ENCODE measurements at regions not wholly inside any gene's neighbourhood (a gene's known extent, or its start where the extent isn't known, plus 50 kb on each side); places are given as distances from the start of the nearest gene placed in this dataset.

GRCh38 chr12:114949058-114949820 is 265.3 kb upstream of the TBX3 start:
- Histone ChIP-seq H4K20me1 (ENCODE audit: insufficient read depth) (no peaks in the 10 kb centered on the region), H2AFZ (no peak overlapping the region), H3K27ac (no peak overlapping the region), H3K9me3 (ENCODE audit: low read depth) (no peaks in the 10 kb centered on the region), H3K9me2 (ENCODE audit: insufficient read depth) (no peaks in the 10 kb centered on the region), H3K4me3 (no peak overlapping the region), H3K36me3 (ENCODE audit: low read depth) (no peaks in the 10 kb centered on the region), H3K4me2 (ENCODE audit: unreplicated experiment) (no peak overlapping the region), H3F3A (ENCODE audit: insufficient read depth) (no peaks in the 10 kb centered on the region), H3K27me3 (replicated peaks; ENCODE audit: insufficient read depth) (no peaks in the 10 kb centered on the region), H3K9ac (no peak overlapping the region), H3K4me1 (ENCODE audit: insufficient read depth) (no peaks in the 10 kb centered on the region), H3K79me2 (ENCODE audit: insufficient read depth) (no peaks in the 10 kb centered on the region)
- no peak for TF ChIP-seq EZH2 (IDR thresholded peaks at IDR 0.05; ENCODE audit: insufficient read depth, poor library complexity, severe bottlenecking)
- 81 to 89% methylated on average over 8 of the region's 8 CpGs for WGBS, 2 experiments (ENCODE audit: low coverage in 1 of 2, low lambda C conversion rate in 2 of 2, missing lambda C conversion rate in 2 of 2)
- in situ Hi-C loops (cut with MboI), result no loop called here
- no peak for DNase-seq

GRCh38 chr12:114945351-114945750 is 261.4 kb upstream of the TBX3 start:
- 95 to 100% methylated on average over 2 of the region's 2 CpGs for WGBS, 2 experiments (ENCODE audit: low coverage in 1 of 2, low lambda C conversion rate in 2 of 2, missing lambda C conversion rate in 2 of 2)
- H3K27ac ChIP-seq, result no peak overlapping the region
- H3K4me2 ChIP-seq (ENCODE audit: unreplicated experiment), result no peak overlapping the region
- H2AFZ ChIP-seq, result no peak overlapping the region
- H4K20me1 ChIP-seq (ENCODE audit: insufficient read depth), result no peaks in the 10 kb centered on the region
- no peaks in the 10 kb centered on the region for H3K79me2 ChIP-seq (ENCODE audit: insufficient read depth)
- H3K36me3 ChIP-seq (ENCODE audit: low read depth), result no peaks in the 10 kb centered on the region
- no peak for DNase-seq
- no peaks in the 10 kb centered on the region for H3K4me1 ChIP-seq (ENCODE audit: insufficient read depth)
- H3K9me2 ChIP-seq (ENCODE audit: insufficient read depth), result no peaks in the 10 kb centered on the region
- no peaks in the 10 kb centered on the region for H3K27me3 ChIP-seq (replicated peaks; ENCODE audit: insufficient read depth)
- in situ Hi-C loops (cut with MboI), result no loop called here
- no peak for TF ChIP-seq EZH2 (IDR thresholded peaks at IDR 0.05; ENCODE audit: insufficient read depth, poor library complexity, severe bottlenecking)
- TF ChIP-seq EZH2phosphoT487 (IDR thresholded peaks at IDR 0.05; ENCODE audit: insufficient read depth, low read depth), result no peak
- H3K9me3 ChIP-seq (ENCODE audit: low read depth), result no peaks in the 10 kb centered on the region
- H3K4me3 ChIP-seq, result no peak overlapping the region
- H3F3A ChIP-seq (ENCODE audit: insufficient read depth), result no peaks in the 10 kb centered on the region
- H3K9ac ChIP-seq, result no peak overlapping the region

- Histone ChIP-seq H3K4me3 (no peak overlapping the region), H3K9me2 (ENCODE audit: insufficient read depth) (no peaks in the 10 kb centered on the region), H3K9ac (no peak overlapping the region), H3K79me2 (ENCODE audit: insufficient read depth) (no peaks in the 10 kb centered on the region), H3K27ac (no peak overlapping the region), H2AFZ (no peak overlapping the region), H4K20me1 (ENCODE audit: insufficient read depth) (no peaks in the 10 kb centered on the region), H3F3A (ENCODE audit: insufficient read depth) (no peaks in the 10 kb centered on the region), H3K27me3 (replicated peaks; ENCODE audit: insufficient read depth) (no peaks in the 10 kb centered on the region), H3K4me2 (ENCODE audit: unreplicated experiment) (no peak overlapping the region), H3K36me3 (ENCODE audit: low read depth) (no peaks in the 10 kb centered on the region), H3K4me1 (ENCODE audit: insufficient read depth) (no peaks in the 10 kb centered on the region), H3K9me3 (ENCODE audit: low read depth) (no peaks in the 10 kb centered on the region)
- in situ Hi-C loops (cut with MboI), result no loop called here
- no peak for DNase-seq
- TF ChIP-seq EZH2phosphoT487 (IDR thresholded peaks at IDR 0.05; ENCODE audit: insufficient read depth, low read depth) (no peak), EZH2 (IDR thresholded peaks at IDR 0.05; ENCODE audit: insufficient read depth, poor library complexity, severe bottlenecking) (no peak)
- whole genome bisulfite sequencing, 2 experiments (ENCODE audit: low coverage in 1 of 2, low lambda C conversion rate in 2 of 2, missing lambda C conversion rate in 2 of 2), result 92 to 95% methylated on average over 4 of the region's 4 CpGs
These were observed 260.8 kb upstream of the TBX3 start for GRCh38 chr12:114944736-114945135.

GRCh38 chr12:114943601-114944000 is 259.6 kb upstream of the TBX3 start:
- DNase-seq, result no peak
- Histone ChIP-seq H3K4me3 (no peak overlapping the region), H3K79me2 (ENCODE audit: insufficient read depth) (no peaks in the 10 kb centered on the region), H3K4me2 (ENCODE audit: unreplicated experiment) (no peak overlapping the region), H3F3A (ENCODE audit: insufficient read depth) (no peaks in the 10 kb centered on the region), H3K27ac (no peak overlapping the region), H4K20me1 (ENCODE audit: insufficient read depth) (no peaks in the 10 kb centered on the region), H3K9me3 (ENCODE audit: low read depth) (no peaks in the 10 kb centered on the region), H3K36me3 (ENCODE audit: low read depth) (no peaks in the 10 kb centered on the region), H3K9ac (no peak overlapping the region), H3K4me1 (ENCODE audit: insufficient read depth) (no peaks in the 10 kb centered on the region), H3K27me3 (replicated peaks; ENCODE audit: insufficient read depth) (no peaks in the 10 kb centered on the region), H3K9me2 (ENCODE audit: insufficient read depth) (no peaks in the 10 kb centered on the region), H2AFZ (no peak overlapping the region)
- WGBS, 2 experiments (ENCODE audit: low coverage in 1 of 2, low lambda C conversion rate in 2 of 2, missing lambda C conversion rate in 2 of 2), result 92 to 95% methylated on average over 1 of the region's 1 CpG
- TF ChIP-seq EZH2 (IDR thresholded peaks at IDR 0.05; ENCODE audit: insufficient read depth, poor library complexity, severe bottlenecking) (no peak), EZH2phosphoT487 (IDR thresholded peaks at IDR 0.05; ENCODE audit: insufficient read depth, low read depth) (no peak)
- in situ Hi-C loops (cut with MboI), result no loop called here

Data from GM23248 (cell line).